Naive thymus-derived CD8-positive, alpha-beta T cell (primary cell): ENCODE measurements at regions not wholly inside any gene's neighbourhood (a gene's known extent, or its start where the extent isn't known, plus 50 kb on each side); places are given as distances from the start of the nearest gene placed in this dataset.

ENCODE experiments used
- ATAC-seq, 2 donors: fragments of 150-1000 bp; cut with Tn5 transposase in 1 of 2; sonication (Bioruptor Pico), chemical (Tn5 transposase) in 1 of 2; 1 replicate in 1 of 2; 2 replicates in 1 of 2; pipeline ENCODE4 v1.10.0; 2021; ENCODE audit warnings: mild to moderate bottlenecking in 2 of 2, moderate library complexity in 2 of 2
- POLR2A ChIA-PET: fragments of 350-600 bp; sonication (Branson Sonifier 250); formaldehyde crosslinking; loops from one replicate; lab custom pipeline; 2021; ENCODE audit warnings: antibody characterized with exemption; lab: Charles Lee
- DNase-seq, 10 donors: peaks; one replicate each; pipeline versions ENCODE4 v3.0.0 to v3.0.0-alpha.2; 2020 to 2022
- H3K27ac Mint-ChIP-seq, 10 donors: one replicate each; pipeline ENCODE4 v1.8.0; 2020 to 2022; ENCODE audit warnings: mild to moderate bottlenecking in 10 of 10, mixed read lengths in 10 of 10, moderate library complexity in 4 of 10, inconsistent platforms in 1 of 10
- H3K27me3 Mint-ChIP-seq, 5 donors: one replicate each; pipeline ENCODE4 v1.8.0; 2021 to 2022; ENCODE audit warnings: mixed read lengths in 5 of 5
- H3K36me3 Mint-ChIP-seq, 3 donors: one replicate each; pipeline ENCODE4 v1.8.0; 2020 to 2022; ENCODE audit warnings: mixed read lengths in 3 of 3, mild to moderate bottlenecking in 2 of 3, inconsistent platforms in 1 of 3
- H3K4me1 Mint-ChIP-seq, 4 donors: one replicate each; pipeline ENCODE4 v1.8.0; 2021 to 2022; ENCODE audit warnings: mixed read lengths in 4 of 4
- H3K4me3 Mint-ChIP-seq, 10 donors: one replicate each; pipeline ENCODE4 v1.8.0; 2020 to 2022; ENCODE audit warnings: mild to moderate bottlenecking in 10 of 10, mixed read lengths in 10 of 10, moderate library complexity in 6 of 10, inconsistent platforms in 1 of 10
- H3K9me3 Mint-ChIP-seq, 9 donors: one replicate each; pipeline ENCODE4 v1.8.0; 2020 to 2022; ENCODE audit warnings: mixed read lengths in 9 of 9, mild to moderate bottlenecking in 3 of 9, inconsistent platforms in 1 of 9, moderate library complexity in 1 of 9

DNA sequence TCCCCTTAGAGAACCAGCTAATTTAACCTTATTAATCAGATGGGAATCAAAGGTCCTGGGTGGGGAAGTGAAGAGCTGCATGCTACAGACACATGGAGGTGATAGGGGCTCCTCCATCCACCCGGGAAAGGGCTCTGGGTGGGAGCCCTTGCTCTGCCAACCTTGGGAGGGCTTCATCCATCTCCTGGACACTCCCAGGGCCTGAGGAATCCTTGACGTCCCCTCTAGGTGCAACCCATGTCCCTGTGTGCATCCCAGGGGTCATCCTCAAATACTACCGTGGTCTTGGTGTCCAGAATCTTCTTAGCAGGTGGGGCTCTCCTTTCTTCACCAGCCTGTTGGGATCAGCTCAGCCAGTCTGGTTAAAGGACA lies 55.4 kb upstream of the IGFBP3 start:
- POLR2A ChIA-PET = no interaction called here
- peaks cover 0 to 9% (median 2%) of the 10 kb centered on the region in 5 donors for H3K27me3 Mint-ChIP-seq
- peaks cover 0 to 26% (median 15%) of the 10 kb centered on the region in 3 donors for H3K36me3 Mint-ChIP-seq
- peaks cover 0 to 5% (median 0%) of the 10 kb centered on the region in 4 donors for H3K4me1 Mint-ChIP-seq
- no peak for ATAC-seq
- DNase-seq = no peak
- no peak overlapping the region for H3K27ac Mint-ChIP-seq
- H3K4me3 Mint-ChIP-seq = no peak overlapping the region
- H3K9me3 Mint-ChIP-seq = no peaks in the 10 kb centered on the region

GRCh38 chr7:45975847-45976484 lies 54.9 kb upstream of the IGFBP3 start:
- POLR2A ChIA-PET = no interaction called here
- no peak for DNase-seq
- Mint-ChIP-seq H3K36me3 (peaks cover 0 to 22% (median 15%) of the 10 kb centered on the region in 3 donors), H3K4me3 (no peak overlapping the region), H3K9me3 (no peaks in the 10 kb centered on the region), H3K27ac (no peak overlapping the region), H3K4me1 (peaks cover 0 to 6% (median 0%) of the 10 kb centered on the region in 4 donors), H3K27me3 (peaks cover 0 to 9% (median 2%) of the 10 kb centered on the region in 5 donors)
- no peak for ATAC-seq

GRCh38 chr7:45975367-45975766 lies 54.3 kb upstream of the IGFBP3 start:
- DNase-seq = no peak
- H3K36me3 Mint-ChIP-seq = peaks cover 0 to 16% (median 10%) of the 10 kb centered on the region in 3 donors
- peaks cover 0 to 6% (median 0%) of the 10 kb centered on the region in 4 donors for H3K4me1 Mint-ChIP-seq
- no peak for ATAC-seq
- H3K27ac Mint-ChIP-seq = no peak overlapping the region
- peaks cover 0 to 9% (median 2%) of the 10 kb centered on the region in 5 donors for H3K27me3 Mint-ChIP-seq
- no peaks in the 10 kb centered on the region for H3K9me3 Mint-ChIP-seq
- POLR2A ChIA-PET = no interaction called here
- no peak overlapping the region for H3K4me3 Mint-ChIP-seq

- Mint-ChIP-seq H3K9me3 (no peaks in the 10 kb centered on the region), H3K4me3 (no peak overlapping the region), H3K36me3 (peaks cover 0 to 14% (median 10%) of the 10 kb centered on the region in 3 donors), H3K27ac (peak overlapping the region in 1 of 10 donors; percentile 34), H3K27me3 (peaks cover 0 to 9% (median 2%) of the 10 kb centered on the region in 5 donors), H3K4me1 (peaks cover 0 to 6% (median under 1%) of the 10 kb centered on the region in 4 donors)
- POLR2A ChIA-PET = no interaction called here
- ATAC-seq (no peak), DNase-seq (no peak)
Measured at GRCh38 chr7:45974540-45975360, 53.7 kb upstream of the IGFBP3 start.

DNA sequence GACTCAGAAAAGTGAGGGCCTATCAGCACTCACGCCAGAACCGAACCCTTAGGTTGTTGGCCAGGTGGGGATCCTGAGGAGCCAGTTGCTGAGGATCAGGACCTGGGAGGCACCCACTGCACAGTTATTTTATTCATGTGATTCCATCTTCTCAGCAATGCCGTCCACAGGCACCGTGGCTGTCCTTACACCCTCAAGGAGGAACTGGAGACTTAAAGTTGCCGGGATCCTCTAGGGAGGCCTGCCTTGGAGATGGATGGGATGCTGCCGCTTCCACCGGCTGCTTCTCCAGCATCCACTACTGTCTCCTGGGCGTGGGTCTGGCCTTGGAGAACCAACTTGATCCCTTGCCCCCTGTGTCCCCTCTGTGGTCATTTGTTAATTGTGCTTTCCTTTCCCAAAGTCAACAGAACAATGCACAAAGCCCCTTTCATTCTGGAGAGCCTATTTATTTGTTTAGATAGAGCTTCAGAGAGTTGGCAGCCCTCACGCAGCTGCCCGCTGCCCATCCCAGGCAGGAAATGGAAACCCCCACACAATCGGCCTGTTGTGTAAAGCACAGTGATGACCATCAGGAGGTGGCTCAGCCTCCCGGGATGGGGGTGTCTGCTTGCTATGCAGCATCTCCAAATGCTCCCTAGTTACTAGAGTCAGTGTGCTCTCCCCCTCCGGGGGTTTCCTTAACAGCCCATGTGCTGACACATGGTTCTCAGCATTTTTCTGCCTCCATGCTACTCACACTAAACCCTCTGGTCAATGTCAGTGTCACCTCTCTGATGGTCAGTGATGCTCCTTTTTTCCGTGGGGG lies 52.9 kb upstream of the IGFBP3 start:
- Mint-ChIP-seq H3K9me3 (no peaks in the 10 kb centered on the region), H3K27ac (no peak overlapping the region), H3K27me3 (peaks cover 0 to 9% (median 2%) of the 10 kb centered on the region in 5 donors), H3K36me3 (peaks cover 0 to 7% (median 2%) of the 10 kb centered on the region in 3 donors), H3K4me1 (peaks cover 0 to 6% (median under 1%) of the 10 kb centered on the region in 4 donors), H3K4me3 (no peak overlapping the region)
- DNase-seq (no peak), ATAC-seq (no peak)
- POLR2A ChIA-PET = no interaction called here

DNA sequence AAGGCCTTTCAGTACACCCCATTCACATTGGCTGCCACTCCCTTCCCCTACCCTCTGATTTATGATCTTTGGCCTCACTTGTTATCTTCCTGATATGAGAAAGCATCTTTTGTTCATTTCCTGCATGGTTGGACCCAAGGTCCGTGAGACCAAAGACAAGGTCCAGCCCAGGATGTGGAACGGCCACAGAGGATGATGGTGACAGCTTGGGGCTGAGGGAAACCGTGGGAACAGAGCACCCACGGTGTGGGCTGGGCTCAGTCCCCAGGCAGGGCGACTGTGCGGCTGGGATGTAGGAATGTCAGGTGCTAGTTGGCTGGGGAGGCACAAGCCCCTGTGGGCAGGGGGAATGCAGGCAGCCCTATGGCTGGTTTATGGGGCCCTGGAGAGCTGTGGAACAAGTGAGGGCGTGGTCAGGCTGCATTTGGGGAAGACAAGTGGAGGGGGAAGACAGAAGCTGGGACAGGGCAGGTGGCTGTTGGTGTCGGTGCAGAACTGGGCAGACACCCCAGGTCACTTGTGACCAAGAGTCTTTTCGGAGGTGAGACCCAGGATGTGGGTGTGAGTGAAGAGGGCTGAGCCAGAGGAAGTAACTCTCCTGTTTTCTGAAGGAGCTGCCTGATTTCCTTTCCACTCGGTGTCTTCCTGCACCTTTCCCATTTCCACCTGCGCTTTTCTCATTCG lies 51.7 kb upstream of the IGFBP3 start:
- peaks cover 0 to 9% (median 2%) of the 10 kb centered on the region in 5 donors for H3K27me3 Mint-ChIP-seq
- H3K27ac Mint-ChIP-seq = no peak overlapping the region
- H3K36me3 Mint-ChIP-seq = peaks cover 0 to 9% (median 0%) of the 10 kb centered on the region in 3 donors
- POLR2A ChIA-PET = no interaction called here
- H3K4me3 Mint-ChIP-seq = no peak overlapping the region
- ATAC-seq (no peak), DNase-seq (no peak)
- H3K4me1 Mint-ChIP-seq = peaks cover 0 to 6% (median under 1%) of the 10 kb centered on the region in 4 donors
- no peaks in the 10 kb centered on the region for H3K9me3 Mint-ChIP-seq

DNA sequence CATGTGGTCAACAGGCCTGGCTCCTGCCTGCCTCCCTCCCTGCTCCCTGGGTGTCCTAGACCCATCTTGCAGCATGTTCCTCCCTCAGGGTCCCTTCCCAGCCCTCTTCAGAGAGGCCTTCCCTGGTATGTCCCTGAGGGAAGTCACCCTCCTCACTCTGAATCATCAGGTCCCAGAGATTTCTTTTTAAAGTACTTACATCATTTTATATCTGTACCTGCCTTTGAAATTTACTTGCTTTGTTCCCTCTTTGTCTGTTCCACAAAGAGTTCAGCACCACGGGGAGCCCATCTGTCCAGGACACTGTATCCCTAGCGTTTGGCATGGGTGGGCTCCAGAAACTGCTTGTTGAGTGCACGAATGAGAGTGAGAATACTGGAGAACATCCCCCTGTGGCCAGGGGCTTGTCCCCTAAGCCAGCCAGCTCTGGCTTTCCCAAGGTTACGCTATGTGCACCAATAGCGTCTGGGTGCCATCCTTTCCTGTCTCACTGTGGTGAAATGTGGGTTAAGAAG lies 50.6 kb upstream of the IGFBP3 start:
- peaks cover 0 to 5% (median 0%) of the 10 kb centered on the region in 3 donors for H3K36me3 Mint-ChIP-seq
- peaks cover 0 to 5% (median under 1%) of the 10 kb centered on the region in 4 donors for H3K4me1 Mint-ChIP-seq
- no peak overlapping the region for H3K27ac Mint-ChIP-seq
- POLR2A ChIA-PET = no interaction called here
- no peak overlapping the region for H3K4me3 Mint-ChIP-seq
- DNase-seq (no peak), ATAC-seq (no peak)
- H3K27me3 Mint-ChIP-seq = peaks cover 0 to 9% (median 2%) of the 10 kb centered on the region in 5 donors
- peaks cover 0 to under 1% (median 0%) of the 10 kb centered on the region in 9 donors for H3K9me3 Mint-ChIP-seq

GRCh38 chr7:45971171-45971570 lies 50.1 kb upstream of the IGFBP3 start:
- peaks cover 0 to 2% (median 0%) of the 10 kb centered on the region in 9 donors for H3K9me3 Mint-ChIP-seq
- H3K36me3 Mint-ChIP-seq = peaks cover 0 to 5% (median 0%) of the 10 kb centered on the region in 3 donors
- POLR2A ChIA-PET = no interaction called here
- peaks cover 0 to 5% (median under 1%) of the 10 kb centered on the region in 4 donors for H3K4me1 Mint-ChIP-seq
- H3K27ac Mint-ChIP-seq = no peak overlapping the region
- ATAC-seq (no peak), DNase-seq (no peak)
- peaks cover 0 to 9% (median 2%) of the 10 kb centered on the region in 5 donors for H3K27me3 Mint-ChIP-seq
- H3K4me3 Mint-ChIP-seq = no peak overlapping the region
